K562 (cell line): ENCODE measurements at regions not wholly inside any gene's neighbourhood (a gene's known extent, or its start where the extent isn't known, plus 50 kb on each side); places are given as distances from the start of the nearest gene placed in this dataset.

ENCODE experiments used
- MAFG ChIP-seq: fragments of 450-650 bp; conservative IDR thresholded peaks from 2 replicates; pipeline ENCODE4 v1.6.1; 2016; ENCODE audit warnings: missing genetic modification characterization, missing compliant biosample characterization
- MCM2 ChIP-seq: fragments of 450-650 bp; IDR thresholded peaks from 2 replicates; pipeline ENCODE4 v1.6.1; 2017; ENCODE audit warnings: low read depth, mild to moderate bottlenecking
- MECOM ChIP-seq: fragments of 250-450 bp; sonication (Bioruptor Pico); IDR thresholded peaks from 2 replicates; pipeline ENCODE4 v1.8.0; 2022; ENCODE audit warnings: inconsistent platforms
- NBN ChIP-seq: fragments of 450-650 bp; IDR thresholded peaks from 2 replicates; pipeline ENCODE4 v1.6.1; 2016; ENCODE audit warnings: low read depth, mild to moderate bottlenecking
- NUFIP1 ChIP-seq: fragments of 450-650 bp; IDR thresholded peaks from 2 replicates; pipeline ENCODE4 v1.6.1; 2018; ENCODE audit not compliant: partially characterized antibody
- PHF8 ChIP-seq: fragments of 200-600 bp; sonication (generic); IDR thresholded peaks from 2 replicates; pipeline ENCODE4 v1.6.1; 2012; ENCODE audit warnings: mixed run types, mild to moderate bottlenecking, inconsistent platforms, low read length, moderate library complexity, borderline replicate concordance
- POLR2H ChIP-seq: IDR thresholded peaks from 2 replicates; pipeline ENCODE4 v1.6.1; 2016; ENCODE audit warnings: missing genetic modification characterization, low read depth, mild to moderate bottlenecking, control low read depth, missing compliant biosample characterization, moderate library complexity
- SMARCA4 ChIP-seq: fragments of 450-650 bp; IDR thresholded peaks from 2 replicates; pipeline ENCODE4 v1.6.1; 2016
- TAF15 ChIP-seq: fragments of 200-400 bp; formaldehyde crosslinking; IDR thresholded peaks from 2 replicates; pipeline ENCODE4 v1.6.1; 2017; ENCODE audit warnings: mild to moderate bottlenecking, low read depth, low read length, moderate library complexity
- TEAD1 ChIP-seq, 2 experiments: fragments of 450-650 bp in 1 of 2; sonication (generic) in 1 of 2; formaldehyde crosslinking; IDR thresholded peaks; 2 replicates each; pipeline versions ENCODE4 v1.4.0 to v1.8.0; 2020 to 2022; ENCODE audit warnings: mild to moderate bottlenecking in 2 of 2, missing genetic modification reagents in 1 of 2
- TEAD4 ChIP-seq, 2 experiments: sonication (generic) in 1 of 2; formaldehyde crosslinking in 1 of 2; IDR thresholded peaks; 2 replicates each; pipeline versions ENCODE4 v1.6.1 to v1.8.0; 2012 to 2022; ENCODE audit warnings: borderline replicate concordance in 1 of 2, inconsistent platforms in 1 of 2, low read length in 1 of 2, mild to moderate bottlenecking in 1 of 2, missing genetic modification reagents in 1 of 2
- ZNF584 ChIP-seq: fragments of 200-800 bp; sonication (Bioruptor generic); IDR thresholded peaks from 2 replicates; pipeline ENCODE4 v1.6.1; 2016; ENCODE audit warnings: low read depth, mild to moderate bottlenecking, missing genetic modification characterization, missing compliant biosample characterization
- TF ChIP-seq, protein P1 (sequence below): fragments of 450-650 bp; IDR thresholded peaks from 2 replicates; pipeline ENCODE4 v1.6.1; 2016; ENCODE audit warnings: low read depth
- TF ChIP-seq, protein P2 (sequence below): sonication (generic); formaldehyde crosslinking; IDR thresholded peaks from 2 replicates; pipeline ENCODE4 v1.4.0; 2020; ENCODE audit warnings: mild to moderate bottlenecking, missing genetic modification reagents

DNA sequence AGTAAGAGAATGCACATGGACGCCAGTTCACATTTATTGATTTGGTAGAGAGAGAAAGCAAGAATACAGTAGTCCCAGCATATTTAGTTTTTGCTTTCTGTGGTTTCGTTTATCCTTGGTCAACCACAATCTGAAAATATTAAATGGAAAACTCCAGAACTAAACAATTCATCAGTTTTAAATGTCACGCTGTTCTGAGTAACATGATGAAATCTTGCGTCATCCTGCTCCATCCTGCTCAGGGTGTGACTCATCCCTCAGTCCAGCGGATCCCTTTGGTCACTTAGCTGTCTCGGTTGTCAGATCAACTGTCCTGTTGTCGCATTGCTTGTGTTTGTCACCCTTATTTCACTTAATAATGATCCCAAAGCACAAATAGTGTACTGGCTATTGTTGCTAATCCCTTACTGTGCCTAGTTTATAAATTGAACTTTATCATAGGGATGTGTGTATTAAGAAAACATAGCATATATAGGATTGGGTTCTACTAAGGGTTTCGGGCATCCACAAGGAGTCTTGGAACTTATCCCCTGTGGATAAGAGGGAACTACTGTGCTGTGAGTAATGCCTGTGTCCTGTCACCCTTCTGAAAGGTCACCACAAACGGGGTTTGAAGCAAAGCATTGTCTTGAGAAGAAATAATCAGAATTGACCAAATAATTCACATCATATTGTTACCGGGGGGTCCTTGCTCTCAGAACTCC is 73.6 kb downstream of the OTUD1 start (continued):
- TF ChIP-seq POLR2H (tag) (peak; percentile 78), ZNF584 (CRISPR knock-in tag) (0 out of 2 replicates have a peak, but pooled peaks have one; percentile 13), TAF15 (no peak), MECOM (CRISPR knock-in tag) (0 out of 2 replicates have a peak, but pooled peaks have one; percentile 37), SMARCA4 (peak; percentile 79; the same call in 1 of the 2 replicates), PHF8 (no peak), TEAD1 (CRISPR knock-in tag; IDR thresholded peaks at IDR 0.05) (peak in 1 of 2 experiments; percentile 20; a peak in 1 of 4 replicates), MCM2 (no peak), NUFIP1 (no peak), MAFG (tag) (no peak), TEAD4 (IDR thresholded peaks at IDR 0.05; ENCODE audit: low read length) (peak; percentile 30; the same call in 1 of the 2 replicates), TEAD4 (CRISPR knock-in tag; IDR thresholded peaks at IDR 0.05; ENCODE audit: borderline replicate concordance) (no peak), NBN (0 out of 2 replicates have a peak, but pooled peaks have one; percentile 47)
- TF ChIP-seq, protein P1, sequence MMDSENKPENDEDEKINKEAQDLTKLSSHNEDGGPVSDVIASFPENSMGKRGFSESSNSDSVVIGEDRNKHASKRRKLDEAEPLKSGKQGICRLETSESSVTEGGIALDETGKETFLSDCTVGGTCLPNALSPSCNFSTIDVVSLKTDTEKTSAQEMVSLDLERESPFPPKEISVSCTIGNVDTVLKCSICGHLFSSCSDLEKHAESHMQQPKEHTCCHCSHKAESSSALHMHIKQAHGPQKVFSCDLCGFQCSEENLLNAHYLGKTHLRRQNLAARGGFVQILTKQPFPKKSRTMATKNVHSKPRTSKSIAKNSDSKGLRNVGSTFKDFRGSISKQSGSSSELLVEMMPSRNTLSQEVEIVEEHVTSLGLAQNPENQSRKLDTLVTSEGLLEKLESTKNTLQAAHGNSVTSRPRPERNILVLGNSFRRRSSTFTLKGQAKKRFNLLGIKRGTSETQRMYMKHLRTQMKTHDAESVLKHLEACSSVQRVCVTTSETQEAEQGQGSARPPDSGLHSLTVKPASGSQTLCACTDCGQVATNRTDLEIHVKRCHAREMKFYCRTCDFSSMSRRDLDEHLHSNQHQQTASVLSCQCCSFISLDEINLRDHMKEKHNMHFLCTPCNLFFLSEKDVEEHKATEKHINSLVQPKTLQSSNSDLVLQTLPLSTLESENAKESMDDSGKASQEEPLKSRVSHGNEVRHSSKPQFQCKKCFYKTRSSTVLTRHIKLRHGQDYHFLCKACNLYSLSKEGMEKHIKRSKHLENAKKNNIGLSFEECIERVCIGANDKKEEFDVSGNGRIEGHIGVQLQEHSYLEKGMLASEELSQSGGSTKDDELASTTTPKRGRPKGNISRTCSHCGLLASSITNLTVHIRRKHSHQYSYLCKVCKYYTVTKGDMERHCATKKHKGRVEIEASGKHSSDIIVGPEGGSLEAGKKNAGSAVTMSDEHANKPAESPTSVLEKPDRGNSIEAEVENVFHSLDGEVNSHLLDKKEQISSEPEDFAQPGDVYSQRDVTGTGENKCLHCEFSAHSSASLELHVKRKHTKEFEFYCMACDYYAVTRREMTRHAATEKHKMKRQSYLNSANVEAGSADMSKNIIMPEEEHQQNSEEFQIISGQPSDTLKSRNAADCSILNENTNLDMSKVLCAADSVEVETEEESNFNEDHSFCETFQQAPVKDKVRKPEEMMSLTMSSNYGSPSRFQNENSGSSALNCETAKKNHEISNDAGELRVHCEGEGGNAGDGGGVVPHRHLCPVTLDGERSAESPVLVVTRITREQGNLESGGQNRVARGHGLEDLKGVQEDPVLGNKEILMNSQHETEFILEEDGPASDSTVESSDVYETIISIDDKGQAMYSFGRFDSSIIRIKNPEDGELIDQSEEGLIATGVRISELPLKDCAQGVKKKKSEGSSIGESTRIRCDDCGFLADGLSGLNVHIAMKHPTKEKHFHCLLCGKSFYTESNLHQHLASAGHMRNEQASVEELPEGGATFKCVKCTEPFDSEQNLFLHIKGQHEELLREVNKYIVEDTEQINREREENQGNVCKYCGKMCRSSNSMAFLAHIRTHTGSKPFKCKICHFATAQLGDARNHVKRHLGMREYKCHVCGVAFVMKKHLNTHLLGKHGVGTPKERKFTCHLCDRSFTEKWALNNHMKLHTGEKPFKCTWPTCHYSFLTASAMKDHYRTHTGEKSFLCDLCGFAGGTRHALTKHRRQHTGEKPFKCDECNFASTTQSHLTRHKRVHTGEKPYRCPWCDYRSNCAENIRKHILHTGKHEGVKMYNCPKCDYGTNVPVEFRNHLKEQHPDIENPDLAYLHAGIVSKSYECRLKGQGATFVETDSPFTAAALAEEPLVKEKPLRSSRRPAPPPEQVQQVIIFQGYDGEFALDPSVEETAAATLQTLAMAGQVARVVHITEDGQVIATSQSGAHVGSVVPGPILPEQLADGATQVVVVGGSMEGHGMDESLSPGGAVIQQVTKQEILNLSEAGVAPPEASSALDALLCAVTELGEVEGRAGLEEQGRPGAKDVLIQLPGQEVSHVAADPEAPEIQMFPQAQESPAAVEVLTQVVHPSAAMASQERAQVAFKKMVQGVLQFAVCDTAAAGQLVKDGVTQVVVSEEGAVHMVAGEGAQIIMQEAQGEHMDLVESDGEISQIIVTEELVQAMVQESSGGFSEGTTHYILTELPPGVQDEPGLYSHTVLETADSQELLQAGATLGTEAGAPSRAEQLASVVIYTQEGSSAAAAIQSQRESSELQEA: no peak
- TF ChIP-seq, protein P2, sequence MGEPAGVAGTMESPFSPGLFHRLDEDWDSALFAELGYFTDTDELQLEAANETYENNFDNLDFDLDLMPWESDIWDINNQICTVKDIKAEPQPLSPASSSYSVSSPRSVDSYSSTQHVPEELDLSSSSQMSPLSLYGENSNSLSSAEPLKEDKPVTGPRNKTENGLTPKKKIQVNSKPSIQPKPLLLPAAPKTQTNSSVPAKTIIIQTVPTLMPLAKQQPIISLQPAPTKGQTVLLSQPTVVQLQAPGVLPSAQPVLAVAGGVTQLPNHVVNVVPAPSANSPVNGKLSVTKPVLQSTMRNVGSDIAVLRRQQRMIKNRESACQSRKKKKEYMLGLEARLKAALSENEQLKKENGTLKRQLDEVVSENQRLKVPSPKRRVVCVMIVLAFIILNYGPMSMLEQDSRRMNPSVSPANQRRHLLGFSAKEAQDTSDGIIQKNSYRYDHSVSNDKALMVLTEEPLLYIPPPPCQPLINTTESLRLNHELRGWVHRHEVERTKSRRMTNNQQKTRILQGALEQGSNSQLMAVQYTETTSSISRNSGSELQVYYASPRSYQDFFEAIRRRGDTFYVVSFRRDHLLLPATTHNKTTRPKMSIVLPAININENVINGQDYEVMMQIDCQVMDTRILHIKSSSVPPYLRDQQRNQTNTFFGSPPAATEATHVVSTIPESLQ (CRISPR knock-in tag): no peak
